Left renal pelvis (tissue), 4 donors: ENCODE measurements at regions not wholly inside any gene's neighbourhood (a gene's known extent, or its start where the extent isn't known, plus 50 kb on each side); places are given as distances from the start of the nearest gene placed in this dataset.
"Not testable (repeated sequence)": the region's sequence is repeated elsewhere in the genome, so short reads cannot be mapped to it uniquely, and the experiment has no call there.

Experiments used
- DNase-seq, 4 donors: peaks; one replicate each; pipeline ENCODE4 v3.0.0-alpha.2; 2013; ENCODE audit warnings: low read depth in 4 of 4, low spot score in 3 of 4

DNA sequence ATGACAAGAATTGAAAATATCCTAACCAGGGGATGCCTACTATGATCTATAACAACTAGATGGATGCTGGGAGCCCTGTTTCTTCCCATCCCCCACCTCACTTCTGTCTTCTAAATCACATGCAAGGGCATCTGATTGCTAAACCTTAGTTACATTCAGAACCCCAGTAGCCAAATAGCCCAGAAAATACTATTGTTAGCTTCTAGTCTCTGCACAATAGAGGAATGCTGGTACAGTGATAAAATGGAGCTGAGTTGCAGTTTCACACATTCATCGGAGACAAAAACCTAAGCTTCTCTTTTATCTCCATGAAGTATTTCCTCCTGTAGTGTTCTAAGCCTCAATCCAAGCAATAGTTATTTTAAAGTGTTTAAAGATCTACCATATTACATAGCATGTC, 942.9 kb downstream of the RPS29 start:
- no peak for DNase-seq

GRCh38 chr14:48628870-48629269, 953.5 kb upstream of the MDGA2 start:
- no peak for DNase-seq

DNA sequence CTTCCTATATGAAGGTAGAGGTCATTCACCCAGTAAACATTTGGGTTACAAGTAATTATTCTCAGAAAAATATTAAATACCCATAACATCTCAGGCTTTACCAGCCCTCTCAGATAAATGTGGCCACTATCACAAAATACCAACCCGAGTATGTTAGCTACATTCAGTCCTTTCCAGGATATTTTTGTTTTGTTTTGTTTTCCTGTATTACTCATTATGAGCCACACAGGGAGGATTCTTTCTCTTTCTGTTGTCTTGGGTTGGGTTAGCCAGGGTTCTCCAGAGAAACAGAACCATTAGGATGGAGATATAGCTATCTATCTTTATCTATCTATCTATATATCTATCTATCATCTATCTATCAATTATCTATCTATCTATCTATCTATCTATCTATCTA, 947.6 kb upstream of the MDGA2 start:
- DNase-seq, result no peak

GRCh38 chr14:48618057-48618456, 942.7 kb upstream of the MDGA2 start:
- DNase-seq, result no peak

DNA sequence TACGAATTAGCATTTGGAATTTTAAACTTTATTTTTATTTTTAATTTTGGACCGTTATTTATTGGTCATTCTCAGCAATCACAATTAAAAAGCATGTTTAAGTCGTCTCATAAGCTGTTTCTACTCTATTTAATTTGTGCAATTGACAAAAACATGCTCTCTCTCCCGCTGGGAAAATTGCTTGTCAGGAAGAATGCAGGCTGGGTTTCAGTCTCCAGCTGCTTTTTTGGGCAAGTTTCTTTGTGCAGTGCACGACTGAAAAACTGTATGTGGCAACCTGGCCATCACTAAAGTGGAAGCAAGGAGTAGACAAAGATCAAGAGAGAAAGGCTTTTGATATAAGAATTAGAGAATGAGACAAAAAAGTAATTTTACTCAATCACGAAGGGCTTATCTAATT, 941.5 kb upstream of the MDGA2 start:
- no peak for DNase-seq

DNA sequence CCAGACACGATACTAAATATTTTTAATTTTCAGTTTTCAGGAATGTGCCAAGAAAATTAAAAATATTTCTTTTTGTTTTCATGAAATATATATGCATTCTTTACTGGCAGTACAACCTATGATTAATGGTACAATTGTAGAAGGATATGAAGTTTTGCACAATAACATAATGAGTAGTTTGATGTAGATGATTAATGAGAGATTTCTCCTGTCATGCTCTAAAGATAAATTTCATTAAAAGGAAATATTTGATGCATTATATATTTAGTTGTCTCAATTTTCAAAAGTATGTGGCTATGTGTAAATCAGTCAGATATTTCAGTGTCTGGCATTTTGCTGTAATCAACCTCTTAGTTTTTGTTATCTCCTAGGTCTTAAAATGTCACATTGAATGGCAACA, 940.2 kb upstream of the MDGA2 start:
- no peak for DNase-seq

DNA sequence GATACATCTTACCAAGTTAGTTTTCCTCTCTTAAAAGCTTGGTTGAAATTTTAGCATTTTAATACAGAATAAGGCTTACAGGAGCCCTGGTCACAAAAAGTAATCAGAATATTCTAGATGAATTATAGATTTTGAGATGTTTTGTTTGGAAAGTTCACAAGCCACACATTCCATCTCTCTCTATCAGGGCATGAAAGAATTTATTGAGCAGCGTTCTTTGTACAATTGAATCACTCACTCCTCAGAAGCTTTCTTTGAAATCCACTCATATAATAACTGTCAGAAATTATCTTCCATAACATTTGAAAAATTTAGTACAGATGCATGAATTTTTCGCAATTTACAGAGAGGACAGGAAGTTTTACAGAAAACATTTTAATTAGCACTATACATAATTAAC, 938.6 kb upstream of the MDGA2 start:
- DNase-seq, result no peak

GRCh38 chr14:48606960-48607359, 931.6 kb upstream of the MDGA2 start:
- DNase-seq, result not testable (repeated sequence)

DNA sequence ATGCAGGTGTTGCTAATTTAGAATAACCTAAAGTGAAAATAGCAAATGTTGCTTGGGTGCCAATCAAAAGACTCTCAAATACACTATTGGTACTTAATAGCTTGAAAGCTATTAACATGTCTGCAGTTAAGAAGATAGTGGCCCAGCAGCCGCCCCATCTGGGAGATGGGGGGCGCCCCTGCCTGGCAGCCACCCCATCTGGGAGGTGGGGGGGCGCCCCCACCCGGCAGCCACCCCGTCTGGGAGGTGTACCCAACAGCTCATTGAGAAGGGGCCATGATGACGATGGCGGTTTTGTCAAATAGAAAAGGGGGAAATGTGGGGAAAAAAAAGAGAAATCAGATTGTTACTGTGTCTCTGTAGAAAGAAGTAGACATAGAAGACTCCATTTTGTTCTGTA, 923.1 kb upstream of the MDGA2 start:
- no peak for DNase-seq

- DNase-seq, result no peak
These were observed 910.7 kb upstream of the MDGA2 start for GRCh38 chr14:48586099-48586498.

DNA sequence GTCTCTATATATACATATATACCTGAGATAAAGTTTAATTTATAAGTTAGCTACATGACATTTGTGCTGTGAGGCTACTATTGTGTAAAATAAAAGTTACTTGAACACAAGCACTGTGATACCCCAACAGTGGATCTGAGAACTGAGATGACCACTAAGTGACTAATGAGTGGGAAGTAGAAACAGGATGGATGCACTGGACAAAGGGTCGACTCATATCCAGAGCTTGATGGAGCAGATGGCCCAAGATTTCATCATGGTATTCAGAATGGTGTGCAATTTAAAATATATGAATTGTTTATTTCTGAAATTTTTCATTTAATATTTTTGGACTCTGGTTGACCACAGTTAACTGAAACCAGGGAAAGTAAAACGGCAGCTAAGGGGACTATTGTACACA, 908.6 kb upstream of the MDGA2 start:
- no peak for DNase-seq

DNA sequence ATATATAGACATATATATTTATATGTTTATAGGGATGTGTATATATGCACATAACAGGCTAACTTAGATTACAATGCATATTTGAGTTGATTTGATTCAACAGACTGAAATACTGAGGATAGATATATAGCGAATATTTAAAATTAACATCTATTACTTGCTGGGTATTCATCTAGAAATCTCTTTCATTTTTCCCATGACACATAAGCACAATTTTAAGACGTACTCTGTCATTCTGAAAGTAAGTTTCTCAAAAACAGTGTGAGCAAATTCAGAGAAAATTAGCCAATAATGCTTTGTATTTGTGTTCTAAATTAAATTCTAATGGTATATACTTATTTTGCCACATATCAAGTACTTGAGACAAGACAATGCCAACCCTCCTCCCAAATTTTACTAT, 907.5 kb upstream of the MDGA2 start:
- DNase-seq, result no peak

GRCh38 chr14:48580692-48581091, 905.3 kb upstream of the MDGA2 start:
- no peak for DNase-seq

DNA sequence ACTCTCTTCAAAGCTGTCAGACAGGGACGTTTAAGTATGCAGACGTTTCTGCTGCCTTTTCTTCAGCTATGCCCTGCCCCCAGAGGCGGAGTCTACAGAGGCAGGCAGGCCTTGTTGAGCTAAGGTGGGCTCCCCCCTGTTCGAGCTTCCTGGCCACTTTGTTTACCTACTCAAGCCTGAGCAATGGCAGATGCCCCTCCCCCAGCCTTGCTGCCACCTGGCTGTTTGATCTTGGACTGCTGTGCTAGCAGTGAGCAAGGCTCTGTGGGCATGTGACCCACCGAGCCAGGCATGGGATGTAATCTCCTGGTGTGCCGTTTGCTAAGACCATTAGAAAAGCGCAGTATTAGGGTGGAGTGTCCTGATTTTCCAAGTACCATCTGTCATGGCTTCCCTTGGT, 900.4 kb upstream of the MDGA2 start:
- DNase-seq, result no peak

DNA sequence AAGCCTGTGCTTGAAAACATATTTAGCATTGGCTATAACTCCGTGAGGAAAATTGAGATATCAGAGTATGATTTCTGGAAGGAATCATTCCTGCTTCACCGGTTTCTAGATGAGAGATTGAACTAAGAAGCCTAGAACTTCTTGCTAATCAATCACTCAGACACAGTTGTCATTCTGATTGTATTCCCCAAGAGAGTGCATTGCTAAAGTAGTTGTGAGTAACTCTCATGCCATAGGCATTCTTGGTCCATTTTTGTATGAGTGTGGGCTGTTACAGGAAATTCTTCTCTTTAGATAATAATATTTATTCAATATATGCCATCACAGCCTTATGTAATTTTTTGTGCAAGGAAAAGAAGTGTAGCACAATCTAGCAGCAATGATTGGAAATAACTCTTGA, 893.3 kb upstream of the MDGA2 start:
- no peak for DNase-seq

DNA sequence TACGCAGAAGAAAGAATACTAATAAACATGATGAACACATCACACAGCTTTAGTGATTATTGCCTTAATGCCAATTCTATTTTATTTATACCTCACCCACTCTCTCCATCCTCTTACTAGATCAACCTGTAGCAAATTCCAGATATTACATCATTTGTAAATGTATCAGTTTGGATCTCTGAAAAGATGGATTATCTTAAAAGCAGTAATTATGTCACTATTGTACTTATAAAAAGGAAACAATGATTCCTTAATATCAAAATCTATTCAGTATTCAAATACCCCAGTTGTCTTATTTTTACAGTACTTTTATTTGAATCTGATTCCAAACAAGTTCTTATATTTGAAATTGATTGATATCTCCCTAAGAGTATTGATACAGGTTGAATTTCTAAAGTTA, 892.8 kb upstream of the MDGA2 start:
- no peak for DNase-seq

DNA sequence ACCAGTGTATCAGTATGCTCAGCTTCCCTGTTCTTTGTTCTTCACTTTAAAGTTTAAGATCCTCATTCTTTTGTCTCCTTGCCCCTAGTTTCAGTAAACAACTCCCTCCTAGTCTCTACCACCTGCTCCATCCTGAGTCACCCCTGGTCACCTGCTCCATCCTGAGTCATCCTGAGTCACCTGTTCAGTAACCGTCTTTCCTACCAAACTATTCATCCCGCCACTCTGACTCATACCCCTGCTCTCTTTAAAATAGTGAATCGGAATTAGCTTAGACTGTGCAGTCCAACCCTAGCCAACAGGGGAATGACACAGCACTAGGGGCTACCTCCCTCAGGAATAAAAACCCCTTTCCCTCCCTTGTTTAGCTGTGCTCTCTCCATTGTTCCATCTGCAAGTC, 888.1 kb upstream of the MDGA2 start:
- DNase-seq, result no peak

GRCh38 chr14:48561438-48561837, 886.0 kb upstream of the MDGA2 start:
- DNase-seq, result not testable (repeated sequence)

GRCh38 chr14:48560421-48560820, 885.0 kb upstream of the MDGA2 start:
- no peak for DNase-seq

- no peak for DNase-seq
These were observed 878.0 kb upstream of the MDGA2 start for GRCh38 chr14:48553443-48553842.

- DNase-seq, result no peak
These were observed 871.6 kb upstream of the MDGA2 start for GRCh38 chr14:48546996-48547395.

DNA sequence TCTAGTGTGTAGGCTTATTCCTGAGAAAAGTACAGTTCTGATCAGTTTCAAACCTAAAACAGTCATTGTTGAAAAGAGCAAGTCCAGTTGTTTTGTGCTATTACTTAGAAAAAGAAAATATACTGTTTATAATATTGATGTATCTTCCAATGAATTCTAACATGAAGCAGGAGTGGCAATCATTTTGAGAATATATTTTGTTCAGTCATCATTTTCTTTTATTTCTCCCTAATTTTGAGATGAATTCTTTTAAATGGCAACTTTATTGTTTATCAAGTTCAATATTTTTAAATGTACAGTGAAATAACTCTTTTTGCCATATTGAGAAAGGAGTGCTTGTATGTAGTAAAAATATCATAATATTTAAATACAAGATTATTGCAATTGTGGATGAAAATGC, 862.2 kb upstream of the MDGA2 start:
- no peak for DNase-seq

GRCh38 chr14:48536318-48536717, 860.9 kb upstream of the MDGA2 start:
- no peak for DNase-seq

DNA sequence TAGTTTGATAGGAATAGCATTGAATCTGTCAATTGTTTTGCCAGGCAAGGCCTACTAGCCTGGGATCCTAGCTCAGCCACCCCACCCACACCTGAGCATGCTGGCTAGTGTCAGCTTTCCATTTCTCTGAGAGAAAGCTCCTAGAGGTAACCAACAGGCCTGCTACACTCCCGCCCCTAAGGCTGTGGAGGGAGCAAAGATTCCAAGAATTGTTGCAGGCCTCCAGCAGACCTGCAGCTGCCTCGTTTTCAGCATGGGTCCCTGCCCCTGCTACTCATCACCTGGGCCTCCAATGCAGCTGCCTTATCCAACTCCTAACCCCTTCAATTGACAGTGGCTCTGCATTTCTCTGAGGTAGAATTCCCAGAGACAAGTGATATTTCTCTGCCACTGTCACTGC, 852.4 kb upstream of the MDGA2 start:
- no peak for DNase-seq
